Gastrocnemius medialis (tissue), 4 donors: ENCODE measurements at regions not wholly inside any gene's neighbourhood (a gene's known extent, or its start where the extent isn't known, plus 50 kb on each side); places are given as distances from the start of the nearest gene placed in this dataset.

ENCODE experiments used
- ATAC-seq, 2 donors: fragments of 150-250 bp; one replicate each; pipeline ENCODE4 v1.9.1; 2016
- DNase-seq, 2 donors: peaks; one replicate each; pipeline ENCODE4 v3.0.0-alpha.2; 2019
- H3K27ac ChIP-seq, 4 donors: fragments of 200-600 bp; sonication (generic); 1 replicate in 1 of 4; 2 replicates in 3 of 4; pipeline ENCODE4 v1.5.1; 2016 to 2018; ENCODE audit warnings: mild to moderate bottlenecking in 2 of 4, moderate library complexity in 1 of 4
- H3K27me3 ChIP-seq, 3 donors: fragments of 200-600 bp; sonication (generic) in 2 of 3; 1 replicate in 1 of 3; 2 replicates in 2 of 3; pipeline versions ENCODE4 v1.5.1 to v1.6.0; 2016 to 2019; ENCODE audit warnings: mild to moderate bottlenecking in 1 of 3, moderate library complexity in 1 of 3
- H3K36me3 ChIP-seq, 2 donors: fragments of 200-600 bp; sonication (generic) in 1 of 2; one replicate each; pipeline ENCODE4 v1.5.1; 2017 to 2018
- H3K4me1 ChIP-seq, 2 donors: fragments of 200-600 bp; sonication (generic) in 1 of 2; one replicate each; pipeline ENCODE4 v1.5.1; 2016 to 2017; ENCODE audit warnings: mild to moderate bottlenecking in 2 of 2
- H3K4me3 ChIP-seq, 4 donors: fragments of 200-600 bp; sonication (generic) in 3 of 4; 1 replicate in 1 of 4; 2 replicates in 3 of 4; pipeline ENCODE4 v1.5.1; 2016 to 2019; ENCODE audit warnings: mild to moderate bottlenecking in 2 of 4
- H3K9me3 ChIP-seq, 3 donors: fragments of 200-600 bp; sonication (generic) in 2 of 3; 1 replicate in 1 of 3; 2 replicates in 2 of 3; pipeline ENCODE4 v1.5.1; 2016 to 2019
- POLR2A ChIP-seq, 2 donors: fragments of 450-650 bp; IDR thresholded peaks; one replicate each; pipeline ENCODE4 v1.6.1; 2017; ENCODE audit warnings: antibody characterized with exemption in 2 of 2, mild to moderate bottlenecking in 2 of 2, moderate library complexity in 2 of 2
- in situ Hi-C, 4 donors: fragments of 200-750 bp; cut with MboI; loops; one replicate each; pipeline versions ENCODE4 v1.15.0 to v1.8.0; 2017; ENCODE audit warnings: low sequenced_read_pairs in 4 of 4
- intact Hi-C: fragments of 100-400 bp; cut with DNase I; formaldehyde crosslinking; loops from one replicate; pipeline ENCODE4 v1.15.1; 2023; ENCODE audit warnings: low total_unique reads
- TF ChIP-seq, protein P1 (sequence below), 5 experiments: fragments of 450-650 bp in 3 of 5; fragments of 200-600 bp in 2 of 5; sonication (generic) in 2 of 5; IDR thresholded peaks in 4 of 5; conservative IDR thresholded peaks in 1 of 5; 1 replicate in 4 of 5; 2 replicates in 1 of 5; pipeline ENCODE4 v1.5.1; 2016 to 2019; ENCODE audit warnings: antibody characterized with exemption in 5 of 5, mild to moderate bottlenecking in 3 of 5, moderate library complexity in 3 of 5

GRCh38 chr2:12313445-12314126 is 403.1 kb upstream of the TRIB2 start:
- no peak for TF ChIP-seq POLR2A (IDR thresholded peaks at IDR 0.05)
- TF ChIP-seq, protein P1, sequence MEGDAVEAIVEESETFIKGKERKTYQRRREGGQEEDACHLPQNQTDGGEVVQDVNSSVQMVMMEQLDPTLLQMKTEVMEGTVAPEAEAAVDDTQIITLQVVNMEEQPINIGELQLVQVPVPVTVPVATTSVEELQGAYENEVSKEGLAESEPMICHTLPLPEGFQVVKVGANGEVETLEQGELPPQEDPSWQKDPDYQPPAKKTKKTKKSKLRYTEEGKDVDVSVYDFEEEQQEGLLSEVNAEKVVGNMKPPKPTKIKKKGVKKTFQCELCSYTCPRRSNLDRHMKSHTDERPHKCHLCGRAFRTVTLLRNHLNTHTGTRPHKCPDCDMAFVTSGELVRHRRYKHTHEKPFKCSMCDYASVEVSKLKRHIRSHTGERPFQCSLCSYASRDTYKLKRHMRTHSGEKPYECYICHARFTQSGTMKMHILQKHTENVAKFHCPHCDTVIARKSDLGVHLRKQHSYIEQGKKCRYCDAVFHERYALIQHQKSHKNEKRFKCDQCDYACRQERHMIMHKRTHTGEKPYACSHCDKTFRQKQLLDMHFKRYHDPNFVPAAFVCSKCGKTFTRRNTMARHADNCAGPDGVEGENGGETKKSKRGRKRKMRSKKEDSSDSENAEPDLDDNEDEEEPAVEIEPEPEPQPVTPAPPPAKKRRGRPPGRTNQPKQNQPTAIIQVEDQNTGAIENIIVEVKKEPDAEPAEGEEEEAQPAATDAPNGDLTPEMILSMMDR (IDR thresholded peaks at IDR 0.05 in 4 of 5, conservative IDR thresholded peaks at IDR 0.05 in 1 of 5) = no peak
- no peak for DNase-seq
- Histone ChIP-seq H3K9me3 (no peaks in the 10 kb centered on the region), H3K27me3 (no peaks in the 10 kb centered on the region), H3K4me3 (no peak overlapping the region), H3K27ac (no peak overlapping the region), H3K4me1 (no peaks in the 10 kb centered on the region), H3K36me3 (no peaks in the 10 kb centered on the region)
- peak in 1 of 2 donors; percentile 47 for ATAC-seq
- intact Hi-C loops = no loop called here
- in situ Hi-C loops = no loop called here

GRCh38 chr2:12314127-12314760 is 402.5 kb upstream of the TRIB2 start:
- no peak for DNase-seq
- H3K9me3 ChIP-seq = no peaks in the 10 kb centered on the region
- no peak for ATAC-seq

GRCh38 chr2:12315224-12315623 is 401.5 kb upstream of the TRIB2 start:
- no peak for TF ChIP-seq POLR2A (IDR thresholded peaks at IDR 0.05)
- TF ChIP-seq, protein P1 (IDR thresholded peaks at IDR 0.05 in 4 of 5, conservative IDR thresholded peaks at IDR 0.05 in 1 of 5) = no peak
- no peaks in the 10 kb centered on the region for H3K27me3 ChIP-seq
- ATAC-seq (no peak), DNase-seq (no peak)
- no peak overlapping the region for H3K27ac ChIP-seq
- intact Hi-C loops = no loop called here
- no peaks in the 10 kb centered on the region for H3K36me3 ChIP-seq
- H3K4me3 ChIP-seq = no peak overlapping the region
- no peaks in the 10 kb centered on the region for H3K9me3 ChIP-seq
- no peaks in the 10 kb centered on the region for H3K4me1 ChIP-seq
- in situ Hi-C loops = no loop called here

More at GRCh38 chr2:12314127-12314760, 402.5 kb upstream of the TRIB2 start:
- H3K4me1 ChIP-seq = no peaks in the 10 kb centered on the region
- H3K4me3 ChIP-seq = no peak overlapping the region
- in situ Hi-C loops (no loop called here), intact Hi-C loops (no loop called here)
- TF ChIP-seq, protein P1 (IDR thresholded peaks at IDR 0.05 in 4 of 5, conservative IDR thresholded peaks at IDR 0.05 in 1 of 5) = no peak
- TF ChIP-seq POLR2A (IDR thresholded peaks at IDR 0.05) = no peak
- H3K27me3 ChIP-seq = no peaks in the 10 kb centered on the region
- no peak overlapping the region for H3K27ac ChIP-seq
- no peaks in the 10 kb centered on the region for H3K36me3 ChIP-seq

DNA sequence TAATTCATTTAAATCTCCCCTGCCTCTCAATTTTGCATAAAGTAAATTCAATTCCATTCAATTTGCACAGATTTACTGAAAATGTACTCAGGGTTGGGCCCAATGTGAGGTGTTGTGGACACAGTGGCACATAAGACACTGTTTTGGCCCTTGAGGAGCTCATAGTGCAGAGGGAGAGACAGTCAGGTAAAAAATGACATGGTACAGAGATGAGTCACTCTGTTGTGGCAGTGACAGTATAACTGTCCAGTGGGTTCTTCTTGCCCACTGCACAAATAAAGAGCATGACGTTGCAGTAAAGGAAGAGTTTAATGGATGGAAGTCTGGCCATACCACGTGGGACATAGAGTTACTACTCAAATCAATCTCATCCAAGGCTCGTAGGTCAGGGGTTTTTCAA is 400.3 kb upstream of the TRIB2 start:
- ATAC-seq (no peak), DNase-seq (no peak)
- H3K36me3 ChIP-seq = no peaks in the 10 kb centered on the region
- intact Hi-C loops (no loop called here), in situ Hi-C loops (no loop called here)
- no peak overlapping the region for H3K4me3 ChIP-seq
- TF ChIP-seq POLR2A (IDR thresholded peaks at IDR 0.05) = no peak
- TF ChIP-seq, protein P1 (IDR thresholded peaks at IDR 0.05 in 4 of 5, conservative IDR thresholded peaks at IDR 0.05 in 1 of 5) = no peak
- H3K27ac ChIP-seq = no peak overlapping the region
- H3K27me3 ChIP-seq = no peaks in the 10 kb centered on the region
- H3K4me1 ChIP-seq = no peaks in the 10 kb centered on the region
- H3K9me3 ChIP-seq = no peaks in the 10 kb centered on the region
